ENCODE measurements at regions not wholly inside any gene's neighbourhood (a gene's known extent, or its start where the extent isn't known, plus 50 kb on each side); places are given as distances from the start of the nearest gene placed in this dataset.

DNA sequence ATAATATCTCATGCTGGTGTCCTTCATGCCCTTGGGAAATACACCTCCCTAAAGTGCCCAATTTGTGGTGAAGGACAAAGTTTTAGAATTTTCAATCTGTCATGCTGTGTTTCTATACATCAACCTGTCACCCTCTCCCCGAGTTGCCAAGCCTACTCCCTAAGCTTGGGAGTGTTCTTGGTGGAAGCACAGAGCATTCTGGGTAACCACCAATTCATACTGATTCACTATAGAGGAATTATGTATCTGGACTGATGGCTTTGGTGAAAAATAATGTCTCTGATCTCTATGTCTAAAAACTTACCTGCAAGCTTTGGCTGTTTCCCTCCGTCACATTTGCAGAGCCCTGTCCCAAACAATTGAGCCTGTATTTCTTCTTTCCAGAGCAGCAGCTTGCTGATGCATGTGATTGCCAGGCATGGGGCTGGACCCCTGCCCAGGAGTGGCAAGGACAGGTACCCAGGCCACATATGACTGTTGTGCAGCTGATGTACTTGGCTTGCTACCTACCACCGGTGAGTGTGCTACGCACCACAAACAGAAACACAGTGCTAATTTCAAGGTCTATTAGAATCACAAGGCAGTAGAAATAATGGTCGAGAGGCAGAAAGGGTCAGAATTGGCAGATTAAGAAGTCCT lies 202.8 kb upstream of the CITED2 start:
- no peak for DNase-seq (ENCODE audit: low read depth)

- no peak for DNase-seq (ENCODE audit: low read depth)
Observed at GRCh38 chr6:139572001-139572400, 197.6 kb upstream of the CITED2 start.

- DNase-seq (ENCODE audit: low read depth): no peak
Observed at GRCh38 chr6:139570166-139570565, 195.7 kb upstream of the CITED2 start.

DNA sequence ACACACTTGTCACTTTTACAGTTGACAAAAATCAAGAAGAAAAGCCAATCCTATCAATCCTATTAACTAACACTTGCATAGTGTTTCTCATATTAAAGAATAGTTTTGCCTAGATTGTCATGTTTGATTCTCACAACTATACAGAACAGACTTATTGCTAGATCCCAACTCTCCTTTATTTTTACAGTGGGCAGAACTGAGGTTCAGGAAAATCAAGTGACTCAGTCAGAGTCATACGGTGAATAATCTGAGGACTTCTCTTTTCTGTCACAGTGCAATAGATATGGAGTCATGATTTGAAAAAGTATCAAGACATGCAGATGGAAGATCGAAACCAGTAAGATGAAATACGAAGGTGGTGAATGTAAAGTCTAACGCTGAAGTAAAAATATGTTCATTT lies 195.1 kb upstream of the CITED2 start:
- no peak for DNase-seq (ENCODE audit: low read depth)

GRCh38 chr6:139568956-139569538 lies 194.6 kb upstream of the CITED2 start:
- DNase-seq (ENCODE audit: low read depth): peak; percentile 75

DNA sequence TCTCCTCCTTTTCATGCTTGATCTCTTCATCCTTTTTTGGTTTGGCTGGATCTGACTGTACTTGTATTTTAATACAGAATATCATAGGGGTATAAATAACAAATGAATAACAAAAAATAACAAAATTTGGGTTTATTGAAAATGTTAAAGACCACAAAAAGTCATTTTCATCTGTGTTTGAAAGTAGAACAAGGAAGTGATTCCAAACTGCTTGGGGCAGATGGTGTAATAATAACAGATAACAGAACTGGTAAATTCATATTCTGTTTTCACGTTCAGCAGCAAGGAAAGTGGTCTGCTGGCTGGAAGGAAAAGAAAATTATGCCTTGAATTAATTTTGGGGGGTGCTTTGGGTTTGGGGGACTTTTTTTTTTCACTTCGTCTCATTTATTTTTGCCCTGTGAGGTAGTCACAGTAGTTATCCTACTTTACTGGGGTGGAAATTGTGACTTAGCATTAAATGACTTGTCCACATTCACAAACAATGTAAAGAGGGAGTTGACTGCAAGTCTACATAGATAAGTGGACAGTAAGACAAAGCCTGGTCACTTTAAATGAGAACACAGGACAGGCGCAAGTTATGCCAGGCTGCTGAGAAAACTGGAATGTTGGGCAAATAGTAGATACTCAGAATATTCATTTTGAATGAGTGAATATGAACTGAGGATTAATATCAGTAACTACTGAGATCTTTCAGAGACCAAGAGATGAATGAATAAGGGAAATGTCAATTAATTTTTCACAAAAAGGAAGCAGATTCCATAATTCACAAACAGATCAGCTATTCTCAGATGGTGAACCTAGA lies 193.9 kb upstream of the CITED2 start:
- DNase-seq (ENCODE audit: low read depth): no peak

- no peak for DNase-seq (ENCODE audit: low read depth)
Observed at GRCh38 chr6:139567095-139567494, 192.6 kb upstream of the CITED2 start.

GRCh38 chr6:139565591-139565990 lies 191.1 kb upstream of the CITED2 start:
- no peak for DNase-seq (ENCODE audit: low read depth)

DNA sequence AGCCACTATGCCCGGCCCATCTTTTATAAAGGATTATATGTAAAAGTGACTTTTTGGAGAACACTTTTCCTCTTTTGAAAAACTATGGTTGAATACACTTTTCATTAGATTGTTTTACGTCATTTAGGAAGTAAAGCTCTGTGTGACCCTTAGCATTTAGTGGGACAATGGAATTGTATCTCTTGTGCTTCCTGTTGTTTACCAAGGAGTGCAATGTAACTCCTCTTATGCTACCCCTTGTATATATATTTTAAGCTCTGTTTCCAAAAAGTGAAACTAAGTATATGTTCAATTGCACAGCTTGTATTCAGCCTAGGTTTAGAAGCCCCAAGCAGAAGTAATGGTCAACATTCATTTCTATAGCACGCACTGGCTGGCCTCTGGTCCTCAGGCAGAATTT lies 183.1 kb upstream of the CITED2 start:
- DNase-seq (ENCODE audit: low read depth): no peak

DNA sequence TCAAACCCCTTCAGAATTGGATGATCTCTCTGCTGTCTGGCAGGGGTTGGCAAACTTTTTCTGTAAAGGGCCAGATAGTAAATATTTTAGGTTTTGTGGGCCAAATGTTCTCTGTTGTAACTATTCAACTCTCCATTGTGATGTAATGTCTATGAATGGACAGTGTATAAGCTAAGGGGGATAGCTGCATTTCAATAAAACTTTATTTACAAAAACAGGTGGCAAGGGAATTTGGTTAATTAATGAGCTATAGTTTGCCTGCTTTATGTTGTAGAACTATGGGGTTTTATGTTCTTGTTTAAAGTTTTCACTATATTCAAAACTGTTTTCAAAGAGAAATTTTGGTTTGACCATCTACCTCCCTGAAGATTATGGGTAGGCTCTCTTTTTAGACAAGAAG lies 182.1 kb upstream of the CITED2 start:
- no peak for DNase-seq (ENCODE audit: low read depth)

DNA sequence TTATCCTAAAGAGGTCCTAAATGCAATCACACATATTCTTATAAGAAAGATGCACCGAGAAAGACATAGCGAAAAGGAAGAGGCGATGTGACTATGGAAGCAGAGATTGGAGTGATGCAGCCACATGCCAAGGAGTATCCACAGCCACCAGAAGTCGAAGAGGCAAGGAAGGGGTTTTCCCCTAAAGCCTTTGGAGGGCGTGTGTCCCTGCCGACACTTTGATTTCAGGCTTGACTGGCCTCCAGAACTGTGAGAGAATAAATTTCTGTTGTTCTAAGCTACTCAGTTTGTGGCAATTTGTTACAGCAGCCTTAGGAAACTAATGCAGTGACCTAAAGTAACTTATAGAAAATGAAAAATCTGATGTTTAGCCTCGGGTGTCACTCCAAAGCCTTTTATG lies 179.5 kb upstream of the CITED2 start:
- DNase-seq (ENCODE audit: low read depth): no peak

- no peak for DNase-seq (ENCODE audit: low read depth)
Observed at GRCh38 chr6:139551376-139551775, 176.9 kb upstream of the CITED2 start.

GRCh38 chr6:139550361-139550760 lies 175.9 kb upstream of the CITED2 start:
- no peak for DNase-seq (ENCODE audit: low read depth)

GRCh38 chr6:139549561-139550070 lies 175.2 kb upstream of the CITED2 start:
- no peak for DNase-seq (ENCODE audit: low read depth)

GRCh38 chr6:139547804-139548203 lies 173.4 kb upstream of the CITED2 start:
- DNase-seq (ENCODE audit: low read depth): no peak

DNA sequence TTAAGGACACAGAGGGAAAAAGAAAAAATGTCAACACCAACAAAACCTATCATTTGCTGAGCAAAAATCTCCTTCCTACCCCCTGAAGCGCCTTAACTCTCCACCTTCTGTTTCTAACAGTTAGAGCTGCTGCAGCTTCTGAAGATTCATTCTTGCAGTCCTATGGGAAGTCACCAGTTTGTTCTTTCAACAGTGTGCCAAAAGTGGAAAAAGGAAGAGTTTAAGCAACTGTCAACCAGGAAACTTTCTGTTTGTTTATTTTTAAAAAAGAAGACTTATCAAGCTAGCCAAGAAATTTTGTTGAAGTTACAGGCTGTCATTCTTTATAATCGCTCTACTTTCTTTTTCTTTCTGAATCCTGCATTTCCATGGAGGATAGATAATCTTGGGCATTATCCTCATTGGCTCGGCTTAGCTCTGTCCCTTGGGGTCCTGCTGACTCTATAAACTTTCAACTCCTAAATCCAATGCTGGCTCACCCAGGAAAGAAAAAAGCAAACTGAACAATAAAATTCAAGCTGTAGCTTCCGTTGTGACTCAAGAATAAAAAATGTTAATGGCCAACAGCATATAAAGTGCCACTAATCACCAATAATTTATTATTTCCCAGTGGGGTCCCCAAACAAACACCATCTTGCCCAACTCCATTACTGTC lies 172.8 kb upstream of the CITED2 start:
- no peak for DNase-seq (ENCODE audit: low read depth)

GRCh38 chr6:139546106-139546472 lies 171.6 kb upstream of the CITED2 start:
- no peak for DNase-seq (ENCODE audit: low read depth)

- DNase-seq (ENCODE audit: low read depth): no peak
Observed at GRCh38 chr6:139545206-139546105, 171.0 kb upstream of the CITED2 start.

GRCh38 chr6:139544701-139545057 lies 170.2 kb upstream of the CITED2 start:
- DNase-seq (ENCODE audit: low read depth): no peak

GRCh38 chr6:139542351-139542750 lies 167.9 kb upstream of the CITED2 start:
- DNase-seq (ENCODE audit: low read depth): no peak

DNA sequence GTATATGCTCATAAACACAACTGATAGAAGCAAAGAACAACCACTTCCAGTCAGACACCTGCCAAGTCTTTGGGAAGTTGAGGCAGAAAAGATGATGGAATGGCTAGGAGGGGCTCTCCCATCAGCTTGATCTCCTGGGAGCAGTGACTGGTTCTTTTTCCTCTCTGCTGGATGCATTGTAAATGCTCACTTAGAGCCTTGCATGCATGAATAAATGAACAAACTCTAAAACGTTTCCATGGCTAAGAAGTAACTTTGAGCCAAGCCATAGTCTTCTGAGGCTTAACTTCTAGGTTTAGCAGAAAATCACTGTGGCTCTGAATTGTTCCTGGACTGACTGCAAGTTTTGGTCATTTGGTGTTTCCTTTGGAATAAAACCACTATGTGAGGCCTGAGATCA lies 166.4 kb upstream of the CITED2 start:
- no peak for DNase-seq (ENCODE audit: low read depth)

- DNase-seq (ENCODE audit: low read depth): peak; percentile 71
Observed at GRCh38 chr6:139540276-139540675, 165.8 kb upstream of the CITED2 start.
